Ishikawa (cell line): ENCODE measurements at regions not wholly inside any gene's neighbourhood (a gene's known extent, or its start where the extent isn't known, plus 50 kb on each side); places are given as distances from the start of the nearest gene placed in this dataset.

ENCODE experiments used
- CEBPB ChIP-seq: IDR thresholded peaks from 2 replicates; pipeline ENCODE4 v1.6.1; 2012
- CREB1 ChIP-seq: IDR thresholded peaks from 2 replicates; pipeline ENCODE4 v1.6.1; 2012; ENCODE audit warnings: low read depth
- EGR1 ChIP-seq: IDR thresholded peaks from 2 replicates; pipeline ENCODE4 v1.6.1; 2012
- EP300 ChIP-seq: IDR thresholded peaks from 2 replicates; pipeline ENCODE4 v1.6.1; 2012; ENCODE audit warnings: borderline replicate concordance
- FOXM1 ChIP-seq: IDR thresholded peaks from 2 replicates; pipeline ENCODE4 v1.6.1; 2012; ENCODE audit warnings: low read depth, borderline replicate concordance
- MAX ChIP-seq: IDR thresholded peaks from 2 replicates; pipeline ENCODE4 v1.6.1; 2012
- NFIC ChIP-seq: IDR thresholded peaks from 2 replicates; pipeline ENCODE4 v1.6.1; 2012
- RAD21 ChIP-seq: IDR thresholded peaks from 2 replicates; pipeline ENCODE4 v1.6.1; 2012; ENCODE audit warnings: low read depth
- REST ChIP-seq: IDR thresholded peaks from 2 replicates; pipeline ENCODE4 v1.6.1; 2012; ENCODE audit warnings: low read depth, mild to moderate bottlenecking
- TAF1 ChIP-seq: IDR thresholded peaks from 2 replicates; pipeline ENCODE4 v1.6.1; 2012; ENCODE audit warnings: low read depth, mild to moderate bottlenecking
- TCF12 ChIP-seq: IDR thresholded peaks from 2 replicates; pipeline ENCODE4 v1.6.1; 2012; ENCODE audit warnings: low read depth
- TEAD4 ChIP-seq: IDR thresholded peaks from 2 replicates; pipeline ENCODE4 v1.6.1; 2012
- YY1 ChIP-seq: IDR thresholded peaks from 2 replicates; pipeline ENCODE4 v1.6.1; 2012; ENCODE audit warnings: low read depth
- ZBTB7A ChIP-seq: IDR thresholded peaks from 2 replicates; pipeline ENCODE4 v1.6.1; 2012; ENCODE audit warnings: low read depth
- TF ChIP-seq, protein P1 (sequence below): IDR thresholded peaks from 2 replicates; pipeline ENCODE4 v1.6.1; 2012

DNA sequence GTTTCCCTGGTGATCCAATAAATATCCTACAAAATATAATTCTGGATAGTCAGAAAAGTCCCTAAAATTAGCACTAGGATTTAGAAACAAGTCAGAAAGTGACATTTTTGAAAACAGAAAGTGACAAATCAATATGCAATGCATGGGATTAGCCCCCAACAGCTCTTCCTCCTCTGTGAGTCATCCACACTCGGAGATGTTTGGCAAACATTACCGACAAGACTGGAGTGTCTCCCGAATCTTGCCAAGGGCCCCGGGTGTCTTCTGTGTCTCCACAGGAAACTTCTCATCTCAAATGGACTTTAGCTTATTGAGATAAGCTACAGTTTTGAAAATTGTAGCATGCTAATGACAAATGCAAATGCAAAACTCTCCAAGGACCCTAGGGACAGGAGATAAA, 398.9 kb upstream of the CCDC196 start:
- TF ChIP-seq TCF12 = no peak
- TF ChIP-seq TAF1 = no peak
- TF ChIP-seq FOXM1 = no peak
- no peak for TF ChIP-seq MAX
- no peak for TF ChIP-seq REST
- no peak for TF ChIP-seq RAD21
- no peak for TF ChIP-seq EGR1
- TF ChIP-seq EP300 = no peak
- no peak for TF ChIP-seq YY1
- no peak for TF ChIP-seq CEBPB
- TF ChIP-seq TEAD4 = no peak
- TF ChIP-seq CREB1 = no peak
- TF ChIP-seq NFIC = no peak
- no peak for TF ChIP-seq ZBTB7A
- TF ChIP-seq, protein P1, sequence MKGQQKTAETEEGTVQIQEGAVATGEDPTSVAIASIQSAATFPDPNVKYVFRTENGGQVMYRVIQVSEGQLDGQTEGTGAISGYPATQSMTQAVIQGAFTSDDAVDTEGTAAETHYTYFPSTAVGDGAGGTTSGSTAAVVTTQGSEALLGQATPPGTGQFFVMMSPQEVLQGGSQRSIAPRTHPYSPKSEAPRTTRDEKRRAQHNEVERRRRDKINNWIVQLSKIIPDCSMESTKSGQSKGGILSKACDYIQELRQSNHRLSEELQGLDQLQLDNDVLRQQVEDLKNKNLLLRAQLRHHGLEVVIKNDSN = no peak

- TF ChIP-seq TCF12 (no peak), NFIC (no peak), EGR1 (no peak), RAD21 (no peak), FOXM1 (no peak), YY1 (no peak), MAX (no peak), ZBTB7A (no peak), TAF1 (no peak), CREB1 (no peak)
- TF ChIP-seq, protein P1 = no peak
These were observed 397.5 kb upstream of the CCDC196 start for GRCh38 chr14:66088656-66089055.

GRCh38 chr14:66092206-66092605, 394.0 kb upstream of the CCDC196 start:
- no peak for TF ChIP-seq ZBTB7A
- TF ChIP-seq CREB1 = no peak
- TF ChIP-seq REST = no peak
- TF ChIP-seq EGR1 = no peak
- no peak for TF ChIP-seq TCF12
- TF ChIP-seq EP300 = no peak
- no peak for TF ChIP-seq YY1
- TF ChIP-seq MAX = no peak
- TF ChIP-seq CEBPB = no peak
- no peak for TF ChIP-seq NFIC
- TF ChIP-seq TAF1 = no peak
- TF ChIP-seq FOXM1 = no peak
- no peak for TF ChIP-seq RAD21

- TF ChIP-seq REST = no peak
- TF ChIP-seq MAX = no peak
- TF ChIP-seq TCF12 = no peak
- no peak for TF ChIP-seq TAF1
- TF ChIP-seq CEBPB = no peak
- TF ChIP-seq NFIC = no peak
- TF ChIP-seq EGR1 = no peak
- TF ChIP-seq, protein P1 = no peak
- TF ChIP-seq FOXM1 = no peak
- no peak for TF ChIP-seq TEAD4
- TF ChIP-seq ZBTB7A = no peak
- TF ChIP-seq CREB1 = no peak
- TF ChIP-seq YY1 = no peak
- TF ChIP-seq EP300 = no peak
These were observed 393.4 kb upstream of the CCDC196 start for GRCh38 chr14:66092748-66093147.
